GM12874 (cell line): ENCODE measurements at regions not wholly inside any gene's neighbourhood (a gene's known extent, or its start where the extent isn't known, plus 50 kb on each side); places are given as distances from the start of the nearest gene placed in this dataset.

Source experiments
- TF ChIP-seq, protein P1 (sequence below): IDR thresholded peaks from 2 replicates; pipeline ENCODE4 v1.5.1; 2011; ENCODE audit warnings: low read depth, mild to moderate bottlenecking, control low read depth, low read length, moderate library complexity; ENCODE audit not compliant: insufficient read depth

DNA sequence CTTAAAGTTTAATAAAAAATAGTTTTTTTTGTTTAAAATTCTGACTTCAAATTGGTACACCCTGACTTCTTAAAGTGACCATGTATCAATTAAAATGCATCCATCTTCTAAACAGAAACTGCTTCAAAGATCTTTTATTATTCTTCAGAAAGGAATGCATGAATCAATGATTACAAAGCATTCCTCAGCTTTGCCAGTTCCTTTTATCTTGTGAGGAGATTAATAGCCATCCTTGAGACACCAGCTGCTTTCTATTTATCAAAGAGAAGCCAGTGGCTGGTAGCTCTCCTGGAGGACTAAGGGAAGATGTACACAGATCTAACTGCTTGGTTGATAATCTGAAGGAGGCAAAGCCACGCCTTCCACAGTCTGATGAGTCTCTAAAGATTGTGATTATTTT, 2222.5 kb downstream of the LRRC4C start:
- TF ChIP-seq, protein P1, sequence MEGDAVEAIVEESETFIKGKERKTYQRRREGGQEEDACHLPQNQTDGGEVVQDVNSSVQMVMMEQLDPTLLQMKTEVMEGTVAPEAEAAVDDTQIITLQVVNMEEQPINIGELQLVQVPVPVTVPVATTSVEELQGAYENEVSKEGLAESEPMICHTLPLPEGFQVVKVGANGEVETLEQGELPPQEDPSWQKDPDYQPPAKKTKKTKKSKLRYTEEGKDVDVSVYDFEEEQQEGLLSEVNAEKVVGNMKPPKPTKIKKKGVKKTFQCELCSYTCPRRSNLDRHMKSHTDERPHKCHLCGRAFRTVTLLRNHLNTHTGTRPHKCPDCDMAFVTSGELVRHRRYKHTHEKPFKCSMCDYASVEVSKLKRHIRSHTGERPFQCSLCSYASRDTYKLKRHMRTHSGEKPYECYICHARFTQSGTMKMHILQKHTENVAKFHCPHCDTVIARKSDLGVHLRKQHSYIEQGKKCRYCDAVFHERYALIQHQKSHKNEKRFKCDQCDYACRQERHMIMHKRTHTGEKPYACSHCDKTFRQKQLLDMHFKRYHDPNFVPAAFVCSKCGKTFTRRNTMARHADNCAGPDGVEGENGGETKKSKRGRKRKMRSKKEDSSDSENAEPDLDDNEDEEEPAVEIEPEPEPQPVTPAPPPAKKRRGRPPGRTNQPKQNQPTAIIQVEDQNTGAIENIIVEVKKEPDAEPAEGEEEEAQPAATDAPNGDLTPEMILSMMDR: no peak

DNA sequence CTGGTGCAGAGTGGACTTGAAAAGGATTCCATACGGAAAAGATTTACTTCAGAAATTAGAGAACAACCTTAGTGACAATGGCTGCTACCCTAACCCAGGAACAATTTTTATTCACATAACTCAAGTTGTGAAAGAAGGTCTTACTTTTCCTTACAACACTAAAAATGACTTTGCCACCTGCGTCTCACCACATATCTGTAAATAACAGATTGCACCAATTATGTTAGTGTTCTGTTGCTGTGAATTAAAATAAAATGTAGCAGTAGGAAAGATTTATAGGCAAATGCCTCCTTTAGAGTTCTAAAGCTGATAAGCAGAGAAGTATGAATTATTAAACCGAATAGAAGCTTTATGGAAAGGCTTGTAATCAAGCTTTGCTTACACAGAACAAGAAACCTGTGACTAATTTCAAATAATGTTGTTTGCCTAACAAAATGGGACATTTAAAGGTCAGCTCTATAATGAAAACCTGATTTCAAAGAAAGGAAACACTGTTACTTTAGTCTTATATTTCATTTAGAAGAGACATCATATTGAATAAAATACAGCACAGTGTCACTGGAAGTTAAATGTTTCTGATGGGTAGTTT, 2237.8 kb downstream of the LRRC4C start:
- TF ChIP-seq, protein P1: no peak

DNA sequence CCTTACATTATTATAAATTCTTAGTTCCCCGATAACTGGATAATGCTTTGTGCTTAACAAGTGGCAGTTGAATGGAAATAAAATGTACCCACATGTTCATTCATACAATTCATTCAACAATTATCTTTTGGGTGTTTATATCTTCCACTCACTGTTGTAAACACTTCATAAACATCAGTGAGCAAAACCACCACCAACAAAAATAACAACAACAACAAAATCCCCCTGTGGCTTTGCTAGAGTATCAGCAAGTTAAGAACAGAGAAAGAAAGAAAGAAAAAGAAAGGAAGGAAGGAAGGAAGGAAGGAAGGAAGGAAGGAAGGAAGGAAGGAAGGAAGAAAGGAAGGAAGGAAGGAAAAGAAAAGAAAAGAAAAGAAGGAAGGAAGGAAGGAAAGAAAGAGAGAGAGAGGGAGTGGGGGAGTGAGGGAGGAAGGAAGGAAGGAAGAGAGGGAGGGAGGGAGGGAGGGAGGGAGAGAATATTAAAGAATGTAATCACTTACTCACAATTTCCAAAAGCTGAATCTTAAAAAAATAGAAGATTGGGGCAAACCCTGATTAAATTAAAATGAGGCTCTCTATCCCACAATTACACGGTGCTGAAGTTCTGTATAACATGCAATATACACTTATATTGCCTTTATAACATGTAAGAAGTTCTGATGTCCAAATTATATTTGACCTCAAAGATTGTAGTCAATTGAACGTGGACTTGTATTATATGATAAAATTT, 2238.8 kb downstream of the LRRC4C start:
- TF ChIP-seq, protein P1: no peak

DNA sequence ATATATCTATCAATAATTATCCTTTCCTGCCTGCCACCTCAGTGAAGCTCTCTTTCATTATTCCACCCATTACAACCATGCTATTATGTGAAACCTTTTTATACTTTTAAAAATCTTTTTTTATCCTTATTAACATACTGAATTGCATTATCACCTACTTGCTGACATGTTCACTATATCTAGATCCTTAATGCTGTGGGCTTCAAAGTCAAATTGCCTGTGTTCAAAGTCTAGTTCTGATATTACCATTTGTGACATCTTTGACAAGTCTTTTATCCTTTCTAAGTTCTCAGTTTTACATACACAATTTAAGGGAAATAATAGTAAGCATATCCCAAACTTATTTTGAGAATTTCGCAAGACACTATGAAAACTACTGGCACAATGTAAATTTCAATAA, 2239.4 kb downstream of the LRRC4C start:
- TF ChIP-seq, protein P1: no peak

DNA sequence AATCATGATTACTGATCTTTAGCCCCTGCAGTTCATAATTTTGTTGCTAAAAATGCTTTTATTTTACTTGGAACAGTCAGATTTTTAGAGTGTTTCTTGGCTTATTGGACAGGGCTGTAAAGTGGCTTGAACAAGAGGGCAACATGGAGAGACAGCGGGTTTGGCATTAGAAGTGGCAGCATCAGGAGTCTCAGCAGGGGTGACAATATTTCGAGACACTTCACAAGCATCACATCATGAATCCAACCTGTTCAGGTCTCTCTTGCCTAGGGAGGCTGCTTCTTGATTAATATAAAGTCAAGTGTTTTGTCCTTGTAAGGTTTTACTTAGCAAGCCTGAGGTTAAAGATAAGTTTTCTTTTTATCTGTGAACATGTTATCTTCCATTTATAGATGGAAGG, 2249.5 kb downstream of the LRRC4C start:
- TF ChIP-seq, protein P1: no peak

DNA sequence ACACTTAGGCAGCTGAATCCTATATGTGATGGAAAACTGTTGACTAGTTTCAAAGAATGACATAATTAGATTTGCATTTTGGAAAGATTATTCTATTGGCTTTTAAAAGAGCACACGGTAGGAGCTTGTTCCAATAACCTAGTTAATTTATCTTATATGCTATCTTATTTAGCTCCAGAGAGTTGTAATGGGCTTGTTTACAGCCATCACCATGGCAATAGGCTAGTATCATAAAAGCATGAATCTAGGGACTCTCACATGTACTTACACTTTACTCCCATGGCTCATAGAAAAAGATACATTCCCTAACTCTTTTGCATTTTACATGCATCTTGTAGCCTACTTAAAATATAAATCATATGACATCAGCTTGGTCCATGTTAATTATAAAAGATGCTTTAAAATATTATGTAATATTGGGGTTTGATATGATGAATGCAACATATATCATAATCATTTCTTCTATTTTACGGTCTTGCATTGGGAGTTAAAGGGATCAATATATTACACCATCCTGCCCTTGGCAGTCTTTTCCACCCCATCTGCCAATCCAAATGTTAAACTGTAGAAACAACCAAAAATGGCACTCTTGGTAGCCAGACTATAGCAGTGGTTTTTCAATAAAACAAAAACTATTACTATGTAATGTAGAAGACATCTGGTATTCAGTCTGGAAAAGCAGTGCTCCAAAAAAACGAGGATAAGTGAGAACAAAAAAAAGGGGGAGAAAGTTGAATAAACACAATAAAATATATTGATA, 2254.0 kb downstream of the LRRC4C start:
- TF ChIP-seq, protein P1: no peak

DNA sequence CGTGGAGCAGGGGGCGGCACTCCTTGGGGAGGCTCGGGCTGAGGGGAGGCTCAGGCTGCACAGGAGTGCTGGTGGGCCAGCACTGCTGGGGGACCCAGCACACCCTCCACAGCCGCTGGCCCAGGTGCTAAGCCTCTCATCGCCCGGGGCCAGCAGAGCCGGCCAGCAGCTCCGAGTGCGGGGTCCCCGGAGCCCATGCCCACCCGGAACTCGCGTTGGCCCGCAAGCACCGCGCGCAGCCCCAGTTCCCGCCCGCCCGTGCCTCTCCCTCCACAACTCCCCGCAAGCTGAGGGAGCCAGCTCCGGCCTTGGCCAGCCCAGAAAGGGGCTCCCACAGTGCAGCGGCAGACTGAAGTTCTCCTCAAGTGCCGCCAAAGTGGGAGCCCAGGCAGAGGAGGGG, 2266.8 kb downstream of the LRRC4C start:
- TF ChIP-seq, protein P1: no peak
